ENCODE measurements at regions not wholly inside any gene's neighbourhood (a gene's known extent, or its start where the extent isn't known, plus 50 kb on each side); places are given as distances from the start of the nearest gene placed in this dataset.

DNA sequence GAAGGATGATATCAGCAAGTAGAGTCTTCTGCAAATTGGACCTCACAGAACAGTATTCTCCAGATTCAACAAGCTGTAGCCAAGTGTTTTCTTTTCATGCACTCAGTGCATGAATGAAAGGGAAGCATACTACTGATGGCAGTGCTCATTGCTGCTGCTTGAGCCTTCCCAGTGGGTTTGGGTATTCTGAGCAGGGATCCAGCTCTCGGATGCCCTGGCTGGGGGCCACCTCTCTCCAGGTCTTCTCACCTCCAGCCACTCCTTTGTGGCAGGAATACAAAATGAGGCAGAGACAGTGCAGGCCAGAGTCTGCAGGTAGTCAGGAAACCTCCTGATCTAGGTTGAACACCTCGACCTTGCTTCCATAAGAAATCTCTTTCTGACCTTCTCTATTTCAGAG, 390.4 kb upstream of the CELF4 start:
- Mint-ChIP-seq H3K9me3 (peaks cover 22% of the 10 kb centered on the region), H3K4me3 (no peak overlapping the region), H3K36me3 (ENCODE audit: insufficient read depth) (no peaks in the 10 kb centered on the region), H3K27me3 (no peaks in the 10 kb centered on the region), H3K27ac (ENCODE audit: low read depth) (no peak overlapping the region), H3K4me1 (no peaks in the 10 kb centered on the region)
- DNase-seq (ENCODE audit: low spot score in 2 of 2) (no peak), ATAC-seq (replicated peaks; ENCODE audit: extremely low read depth, poor library complexity, severe bottlenecking) (no peak)

DNA sequence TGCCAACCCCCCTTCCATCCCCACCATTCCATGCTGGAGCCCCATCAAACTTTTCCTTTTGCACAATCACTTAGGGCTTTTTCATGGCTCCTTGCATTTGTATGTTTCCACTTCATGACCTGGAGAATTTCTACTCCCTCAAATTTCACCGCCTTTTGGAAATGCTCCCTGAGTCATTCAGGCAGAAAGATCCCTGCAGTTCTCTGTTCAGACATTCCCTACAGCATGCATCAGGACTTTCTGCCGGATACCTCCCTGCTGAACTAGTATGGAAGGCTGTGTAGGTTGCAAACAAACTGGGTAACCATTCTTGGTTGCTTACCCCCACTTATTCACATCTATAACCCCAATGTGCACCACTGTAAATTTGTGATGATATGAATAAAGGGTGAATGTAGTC, 389.6 kb upstream of the CELF4 start:
- DNase-seq (ENCODE audit: low spot score in 2 of 2) (no peak), ATAC-seq (replicated peaks; ENCODE audit: extremely low read depth, poor library complexity, severe bottlenecking) (no peak)
- no peaks in the 10 kb centered on the region for H3K27me3 Mint-ChIP-seq
- H3K36me3 Mint-ChIP-seq (ENCODE audit: insufficient read depth), result no peaks in the 10 kb centered on the region
- H3K4me1 Mint-ChIP-seq, result no peaks in the 10 kb centered on the region
- H3K4me3 Mint-ChIP-seq, result no peak overlapping the region
- no peak overlapping the region for H3K27ac Mint-ChIP-seq (ENCODE audit: low read depth)
- H3K9me3 Mint-ChIP-seq, result peaks cover 14% of the 10 kb centered on the region

DNA sequence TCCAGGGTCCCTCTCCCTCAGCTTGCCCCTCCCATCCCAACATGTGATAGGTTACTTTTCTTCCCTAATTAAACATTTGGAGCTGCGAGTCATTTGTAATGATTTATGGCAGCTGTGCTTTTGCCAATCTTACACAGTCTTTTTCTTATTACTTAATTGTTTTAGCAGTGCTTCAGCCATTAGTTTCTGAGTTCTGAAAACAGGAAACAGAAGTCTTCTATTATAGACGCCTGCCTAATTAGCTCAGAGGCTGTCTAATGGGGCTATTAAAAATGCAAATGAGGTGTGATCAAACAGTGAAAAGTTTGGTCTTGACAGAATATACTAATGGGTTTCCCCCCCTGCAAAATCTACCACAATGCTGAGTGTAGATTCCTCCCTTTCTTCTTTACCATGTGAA, 388.3 kb upstream of the CELF4 start:
- Mint-ChIP-seq H3K9me3 (peaks cover 14% of the 10 kb centered on the region), H3K27ac (ENCODE audit: low read depth) (no peak overlapping the region), H3K27me3 (no peaks in the 10 kb centered on the region)

GRCh38 chr18:37948471-37948870, 382.9 kb upstream of the CELF4 start:
- ATAC-seq (replicated peaks; ENCODE audit: extremely low read depth, poor library complexity, severe bottlenecking), result no peak
- DNase-seq (ENCODE audit: low spot score in 2 of 2), result no peak
- no peaks in the 10 kb centered on the region for H3K4me1 Mint-ChIP-seq
- H3K4me3 Mint-ChIP-seq, result no peak overlapping the region
- H3K36me3 Mint-ChIP-seq (ENCODE audit: insufficient read depth), result no peaks in the 10 kb centered on the region
- H3K27me3 Mint-ChIP-seq, result no peaks in the 10 kb centered on the region
- H3K27ac Mint-ChIP-seq (ENCODE audit: low read depth), result no peak overlapping the region
- H3K9me3 Mint-ChIP-seq, result peaks cover 21% of the 10 kb centered on the region

More for the DNA sequence above, 388.3 kb upstream of the CELF4 start:
- Mint-ChIP-seq H3K4me1 (no peaks in the 10 kb centered on the region), H3K36me3 (ENCODE audit: insufficient read depth) (no peaks in the 10 kb centered on the region), H3K4me3 (no peak overlapping the region)
- no peak for DNase-seq (ENCODE audit: low spot score in 2 of 2)
- ATAC-seq (replicated peaks; ENCODE audit: extremely low read depth, poor library complexity, severe bottlenecking), result no peak

DNA sequence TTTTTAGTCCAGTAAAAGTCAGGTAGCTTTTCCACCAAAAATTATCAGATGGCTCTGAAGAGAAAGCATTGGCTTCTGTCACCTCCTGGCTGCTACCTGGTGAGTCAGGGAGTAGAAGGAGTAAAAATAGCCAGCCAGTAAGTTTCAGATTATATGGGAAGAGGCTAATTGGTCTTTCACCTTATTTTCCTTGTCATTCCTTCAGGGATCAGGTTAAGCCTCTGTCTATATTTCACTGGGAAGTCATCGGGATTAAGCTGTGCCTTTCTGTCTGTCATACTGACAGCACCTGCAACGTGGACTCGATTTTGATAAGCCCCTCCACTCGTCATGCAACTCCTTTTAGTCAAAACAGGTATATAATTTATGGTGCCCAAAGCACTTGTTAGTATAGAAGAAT, 380.7 kb upstream of the CELF4 start:
- ATAC-seq (replicated peaks; ENCODE audit: extremely low read depth, poor library complexity, severe bottlenecking) (no peak), DNase-seq (ENCODE audit: low spot score in 2 of 2) (no peak)
- H3K36me3 Mint-ChIP-seq (ENCODE audit: insufficient read depth), result no peaks in the 10 kb centered on the region
- no peaks in the 10 kb centered on the region for H3K27me3 Mint-ChIP-seq
- peaks cover 28% of the 10 kb centered on the region for H3K9me3 Mint-ChIP-seq
- no peak overlapping the region for H3K4me3 Mint-ChIP-seq
- no peaks in the 10 kb centered on the region for H3K4me1 Mint-ChIP-seq
- no peak overlapping the region for H3K27ac Mint-ChIP-seq (ENCODE audit: low read depth)

DNA sequence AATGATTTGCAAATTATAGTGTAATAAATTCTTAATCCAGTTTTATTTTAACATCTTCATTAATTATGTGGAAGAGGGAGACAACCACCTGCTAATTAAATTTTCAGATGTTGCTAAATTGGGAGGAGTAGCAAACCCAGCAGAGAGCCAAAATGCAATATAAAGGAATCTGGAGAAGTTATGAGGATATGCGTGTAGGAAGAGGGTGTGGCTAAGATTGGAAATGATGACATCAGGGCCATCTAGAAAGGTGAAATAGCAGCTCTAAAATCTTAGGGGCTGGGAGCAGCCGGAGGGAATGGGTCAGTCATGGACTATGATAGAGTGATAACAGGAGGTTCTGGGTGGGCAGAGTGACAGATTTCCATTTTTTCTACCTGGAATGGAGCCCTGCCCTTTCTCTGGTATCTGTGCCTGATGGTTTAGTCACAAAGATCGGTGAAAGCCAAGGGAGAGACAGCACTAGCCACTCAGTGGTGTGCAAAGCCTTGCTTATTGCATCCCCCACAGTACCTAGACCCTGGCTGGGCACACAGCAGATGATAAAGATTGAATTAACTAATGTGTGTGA, 379.2 kb upstream of the CELF4 start:
- ATAC-seq (replicated peaks; ENCODE audit: extremely low read depth, poor library complexity, severe bottlenecking), result no peak
- no peaks in the 10 kb centered on the region for H3K4me1 Mint-ChIP-seq

DNA sequence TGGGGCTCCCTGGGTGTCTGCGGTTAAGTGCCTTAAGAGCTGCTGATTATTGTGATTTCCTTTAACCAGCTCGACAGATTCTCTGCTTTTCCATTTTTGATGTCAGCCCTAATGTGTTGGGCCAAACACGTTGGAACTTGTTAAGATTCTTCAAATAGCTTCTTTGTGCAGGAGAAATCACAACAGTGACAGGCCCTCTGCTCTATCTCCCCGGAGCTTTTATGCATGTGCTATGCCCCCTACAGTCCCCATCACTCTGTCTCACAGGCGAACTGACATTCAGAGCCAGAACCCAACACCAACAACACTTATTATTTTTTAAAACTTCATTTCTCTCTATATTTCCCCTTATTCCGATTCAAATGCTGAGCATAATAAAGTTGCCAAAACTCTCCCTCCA, 371.7 kb upstream of the CELF4 start:
- no peak overlapping the region for H3K4me3 Mint-ChIP-seq
- H3K4me1 Mint-ChIP-seq, result no peaks in the 10 kb centered on the region
- H3K9me3 Mint-ChIP-seq, result peaks cover 10% of the 10 kb centered on the region
- H3K27ac Mint-ChIP-seq (ENCODE audit: low read depth), result no peak overlapping the region
- H3K36me3 Mint-ChIP-seq (ENCODE audit: insufficient read depth), result no peaks in the 10 kb centered on the region
- H3K27me3 Mint-ChIP-seq, result no peaks in the 10 kb centered on the region
- ATAC-seq (replicated peaks; ENCODE audit: extremely low read depth, poor library complexity, severe bottlenecking) (no peak), DNase-seq (ENCODE audit: low spot score in 2 of 2) (no peak)

More for the DNA sequence above, 379.2 kb upstream of the CELF4 start:
- no peaks in the 10 kb centered on the region for H3K27me3 Mint-ChIP-seq
- H3K9me3 Mint-ChIP-seq, result peaks cover 24% of the 10 kb centered on the region
- no peak overlapping the region for H3K4me3 Mint-ChIP-seq
- H3K36me3 Mint-ChIP-seq (ENCODE audit: insufficient read depth), result no peaks in the 10 kb centered on the region
- no peak overlapping the region for H3K27ac Mint-ChIP-seq (ENCODE audit: low read depth)
- DNase-seq (ENCODE audit: low spot score in 2 of 2), result no peak

- H3K27me3 Mint-ChIP-seq, result no peaks in the 10 kb centered on the region
- peaks cover 10% of the 10 kb centered on the region for H3K9me3 Mint-ChIP-seq
- H3K4me3 Mint-ChIP-seq, result no peak overlapping the region
- no peak for DNase-seq (ENCODE audit: low spot score in 2 of 2)
- H3K27ac Mint-ChIP-seq (ENCODE audit: low read depth), result no peak overlapping the region
- ATAC-seq (replicated peaks; ENCODE audit: extremely low read depth, poor library complexity, severe bottlenecking), result no peak
- H3K36me3 Mint-ChIP-seq (ENCODE audit: insufficient read depth), result no peaks in the 10 kb centered on the region
- no peaks in the 10 kb centered on the region for H3K4me1 Mint-ChIP-seq
Observed at GRCh38 chr18:37935086-37935485, 369.5 kb upstream of the CELF4 start.

DNA sequence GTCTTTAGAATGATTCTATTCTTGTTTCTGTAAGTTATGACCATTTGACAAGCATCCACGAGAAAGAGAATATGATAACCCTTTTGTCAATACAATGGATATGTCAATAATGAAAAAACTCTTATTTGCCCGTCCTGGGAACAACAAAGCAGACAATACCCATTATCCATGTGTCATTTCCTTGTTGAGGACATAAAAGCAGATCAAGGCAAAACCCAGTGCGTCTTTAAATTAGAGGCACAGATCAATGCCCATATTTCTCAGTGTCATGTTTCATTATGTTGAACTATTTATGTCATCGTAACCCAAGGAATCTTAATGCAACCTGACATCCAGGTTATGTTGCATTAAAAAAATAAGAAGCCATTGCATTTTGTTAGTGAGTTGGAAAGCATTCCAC, 365.0 kb upstream of the CELF4 start:
- ATAC-seq (replicated peaks; ENCODE audit: extremely low read depth, poor library complexity, severe bottlenecking) (no peak), DNase-seq (ENCODE audit: low spot score in 2 of 2) (no peak)
- no peaks in the 10 kb centered on the region for H3K4me1 Mint-ChIP-seq
- peaks cover 7% of the 10 kb centered on the region for H3K9me3 Mint-ChIP-seq
- no peaks in the 10 kb centered on the region for H3K36me3 Mint-ChIP-seq (ENCODE audit: insufficient read depth)
- no peak overlapping the region for H3K4me3 Mint-ChIP-seq
- H3K27me3 Mint-ChIP-seq, result no peaks in the 10 kb centered on the region
- no peak overlapping the region for H3K27ac Mint-ChIP-seq (ENCODE audit: low read depth)

DNA sequence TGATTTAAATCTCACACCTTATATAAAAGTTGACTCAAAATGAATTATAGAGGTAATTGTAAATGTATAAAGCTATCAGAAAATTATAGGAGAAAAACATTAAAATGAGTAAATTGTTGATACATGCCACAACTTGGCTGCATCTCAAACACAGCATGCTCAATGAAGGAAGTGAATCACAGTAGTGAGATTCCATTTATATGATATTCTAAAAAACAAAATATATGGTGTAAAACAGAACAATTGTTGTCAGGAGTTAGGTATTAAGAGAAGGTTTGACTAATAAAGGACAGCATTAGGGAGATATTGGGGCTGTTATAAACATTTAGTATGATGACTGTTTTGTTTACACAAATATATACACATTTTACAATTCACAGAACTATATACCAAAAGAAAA, 356.6 kb upstream of the CELF4 start:
- DNase-seq (ENCODE audit: low spot score in 2 of 2) (no peak), ATAC-seq (replicated peaks; ENCODE audit: extremely low read depth, poor library complexity, severe bottlenecking) (no peak)
- H3K27ac Mint-ChIP-seq (ENCODE audit: low read depth), result no peak overlapping the region
- H3K27me3 Mint-ChIP-seq, result no peaks in the 10 kb centered on the region
- no peaks in the 10 kb centered on the region for H3K4me1 Mint-ChIP-seq
- H3K36me3 Mint-ChIP-seq (ENCODE audit: insufficient read depth), result no peaks in the 10 kb centered on the region
- H3K9me3 Mint-ChIP-seq, result peaks cover 11% of the 10 kb centered on the region
- H3K4me3 Mint-ChIP-seq, result no peak overlapping the region

DNA sequence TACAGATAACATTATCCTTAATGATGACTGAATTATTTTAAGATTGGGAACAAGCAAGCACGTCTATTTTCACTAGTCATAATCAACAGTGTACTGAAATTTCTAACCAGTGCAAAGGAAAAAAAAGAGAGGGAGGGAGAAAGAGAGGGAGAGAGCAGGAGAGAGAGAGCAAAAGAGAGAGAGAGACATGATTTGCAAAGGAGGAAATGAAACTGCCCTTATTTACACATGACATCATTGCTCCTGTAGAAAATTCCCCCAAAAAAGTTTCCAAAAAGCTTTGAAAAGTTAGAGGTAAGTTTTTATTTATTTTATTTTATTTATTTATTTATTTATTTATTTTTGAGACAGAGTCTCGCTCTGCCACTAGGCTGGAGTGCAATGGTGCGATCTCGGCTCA, 355.3 kb upstream of the CELF4 start:
- Mint-ChIP-seq H3K27ac (ENCODE audit: low read depth) (no peak overlapping the region), H3K36me3 (ENCODE audit: insufficient read depth) (peaks cover 2% of the 10 kb centered on the region), H3K27me3 (no peaks in the 10 kb centered on the region), H3K4me3 (no peak overlapping the region), H3K9me3 (peaks cover 11% of the 10 kb centered on the region), H3K4me1 (no peaks in the 10 kb centered on the region)
- DNase-seq (ENCODE audit: low spot score in 2 of 2), result no peak
- no peak for ATAC-seq (replicated peaks; ENCODE audit: extremely low read depth, poor library complexity, severe bottlenecking)

- no peak overlapping the region for H3K4me3 Mint-ChIP-seq
- H3K4me1 Mint-ChIP-seq, result no peaks in the 10 kb centered on the region
- H3K27ac Mint-ChIP-seq (ENCODE audit: low read depth), result no peak overlapping the region
- H3K9me3 Mint-ChIP-seq, result peaks cover 15% of the 10 kb centered on the region
- H3K36me3 Mint-ChIP-seq (ENCODE audit: insufficient read depth), result peaks cover 2% of the 10 kb centered on the region
- ATAC-seq (replicated peaks; ENCODE audit: extremely low read depth, poor library complexity, severe bottlenecking), result no peak
- DNase-seq (ENCODE audit: low spot score in 2 of 2), result no peak
- H3K27me3 Mint-ChIP-seq, result no peaks in the 10 kb centered on the region
Observed at GRCh38 chr18:37913051-37913450, 347.5 kb upstream of the CELF4 start.

DNA sequence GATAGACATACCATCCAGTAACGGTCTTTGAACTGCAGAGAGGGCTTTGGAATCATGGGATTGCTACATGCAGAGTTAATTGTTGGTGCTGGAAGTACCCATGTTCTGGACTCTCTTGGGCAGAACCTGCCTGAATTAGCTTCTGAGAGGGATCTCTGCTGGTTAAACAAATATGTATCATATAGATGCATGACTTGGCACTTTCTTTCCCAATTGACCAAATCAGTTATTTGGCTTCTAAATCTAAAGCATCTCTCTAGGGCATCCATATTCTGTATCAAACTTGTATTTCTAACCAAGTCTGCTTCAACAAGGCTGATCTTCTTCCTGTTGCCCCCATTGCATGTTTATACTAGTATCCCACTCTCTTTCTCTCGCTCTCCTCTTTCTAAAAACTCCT, 336.7 kb upstream of the CELF4 start:
- H3K36me3 Mint-ChIP-seq (ENCODE audit: insufficient read depth), result no peaks in the 10 kb centered on the region
- ATAC-seq (replicated peaks; ENCODE audit: extremely low read depth, poor library complexity, severe bottlenecking) (no peak), DNase-seq (ENCODE audit: low spot score in 2 of 2) (no peak)
- H3K27me3 Mint-ChIP-seq, result no peaks in the 10 kb centered on the region
- no peak overlapping the region for H3K27ac Mint-ChIP-seq (ENCODE audit: low read depth)
- H3K4me1 Mint-ChIP-seq, result no peaks in the 10 kb centered on the region
- peaks cover 13% of the 10 kb centered on the region for H3K9me3 Mint-ChIP-seq
- H3K4me3 Mint-ChIP-seq, result no peak overlapping the region

GRCh38 chr18:37900326-37900725, 334.7 kb upstream of the CELF4 start:
- DNase-seq (ENCODE audit: low spot score in 2 of 2), result no peak
- Mint-ChIP-seq H3K36me3 (ENCODE audit: insufficient read depth) (no peaks in the 10 kb centered on the region), H3K4me3 (no peak overlapping the region), H3K4me1 (no peaks in the 10 kb centered on the region), H3K9me3 (peaks cover 7% of the 10 kb centered on the region), H3K27ac (ENCODE audit: low read depth) (no peak overlapping the region), H3K27me3 (no peaks in the 10 kb centered on the region)
- no peak for ATAC-seq (replicated peaks; ENCODE audit: extremely low read depth, poor library complexity, severe bottlenecking)

Data from central memory CD8-positive, alpha-beta T cell (primary cell).